Erythroblast (primary cell): ENCODE measurements at regions not wholly inside any gene's neighbourhood (a gene's known extent, or its start where the extent isn't known, plus 50 kb on each side); places are given as distances from the start of the nearest gene placed in this dataset.

Experiments
- GATA1 ChIP-seq: IDR thresholded peaks from 2 replicates; pipeline ENCODE4 v1.6.1; 2011; ENCODE audit warnings: low read depth, mild to moderate bottlenecking, control low read depth, low read length, moderate library complexity
- POLR2A ChIP-seq: IDR thresholded peaks from 2 replicates; pipeline ENCODE4 v1.6.1; 2011; ENCODE audit warnings: mild to moderate bottlenecking, low read length

- TF ChIP-seq POLR2A, result no peak
- TF ChIP-seq GATA1, result no peak
These were observed 112.2 kb downstream of the PLEKHG1 start for GRCh38 chr6:150711584-150712504.
